GM23248 (cell line): ENCODE measurements at regions not wholly inside any gene's neighbourhood (a gene's known extent, or its start where the extent isn't known, plus 50 kb on each side); places are given as distances from the start of the nearest gene placed in this dataset.

Experiments
- DNase-seq: peaks from one replicate; pipeline ENCODE4 v3.0.0-alpha.2; 2015
- H2AFZ ChIP-seq: fragments of 200-600 bp; sonication (generic); 2 replicates; pipeline ENCODE4 v1.6.1; 2016; ENCODE audit warnings: antibody characterized with exemption
- H3F3A ChIP-seq: fragments of 200-600 bp; sonication (generic); 2 replicates; pipeline ENCODE4 v1.6.1; 2016; ENCODE audit warnings: mild to moderate bottlenecking, antibody characterized with exemption, mixed run types; ENCODE audit not compliant: insufficient read depth
- H3K27ac ChIP-seq: fragments of 200-600 bp; sonication (generic); 2 replicates; pipeline ENCODE4 v1.5.1; 2016; ENCODE audit warnings: mild to moderate bottlenecking
- H3K27me3 ChIP-seq: fragments of 200-600 bp; sonication (generic); replicated peaks from 2 replicates; pipeline ENCODE4 v1.6.1; 2016; ENCODE audit warnings: mild to moderate bottlenecking; ENCODE audit not compliant: insufficient read depth
- H3K36me3 ChIP-seq: fragments of 200-600 bp; sonication (generic); 2 replicates; pipeline ENCODE4 v1.6.1; 2016; ENCODE audit warnings: low read depth, mild to moderate bottlenecking
- H3K4me1 ChIP-seq: fragments of 200-600 bp; sonication (generic); 2 replicates; pipeline ENCODE4 v1.6.1; 2016; ENCODE audit warnings: mild to moderate bottlenecking; ENCODE audit not compliant: insufficient read depth
- H3K4me2 ChIP-seq: fragments of 200-600 bp; sonication (generic); one replicate; pipeline ENCODE4 v1.6.1; 2016; ENCODE audit warnings: mild to moderate bottlenecking; ENCODE audit not compliant: unreplicated experiment
- H3K4me3 ChIP-seq: fragments of 200-600 bp; sonication (generic); 2 replicates; pipeline ENCODE4 v1.5.1; 2016; ENCODE audit warnings: mild to moderate bottlenecking
- H3K79me2 ChIP-seq: fragments of 200-600 bp; sonication (generic); 2 replicates; pipeline ENCODE4 v1.6.1; 2016; ENCODE audit warnings: mild to moderate bottlenecking; ENCODE audit not compliant: insufficient read depth
- H3K9ac ChIP-seq: fragments of 200-600 bp; sonication (generic); 2 replicates; pipeline ENCODE4 v1.6.1; 2016; ENCODE audit warnings: mild to moderate bottlenecking
- H3K9me2 ChIP-seq: fragments of 200-600 bp; sonication (generic); 2 replicates; pipeline ENCODE4 v1.6.1; 2016; ENCODE audit warnings: mixed run types, mild to moderate bottlenecking, moderate library complexity; ENCODE audit not compliant: insufficient read depth
- H3K9me3 ChIP-seq: fragments of 200-600 bp; sonication (generic); one replicate; pipeline ENCODE4 v1.6.1; 2017; ENCODE audit warnings: low read depth
- H4K20me1 ChIP-seq: fragments of 200-600 bp; sonication (generic); 2 replicates; pipeline ENCODE4 v1.6.0; 2016; ENCODE audit not compliant: insufficient read depth
- EZH2 ChIP-seq: fragments of 200-600 bp; sonication (generic); IDR thresholded peaks from 2 replicates; pipeline ENCODE4 v1.6.1; 2018; ENCODE audit warnings: antibody characterized with exemption, mild to moderate bottlenecking; ENCODE audit not compliant: insufficient read depth, poor library complexity, severe bottlenecking
- EZH2phosphoT487 ChIP-seq: fragments of 200-600 bp; sonication (generic); IDR thresholded peaks from 2 replicates; pipeline ENCODE4 v1.6.1; 2018; ENCODE audit warnings: antibody characterized with exemption, moderate library complexity, mild to moderate bottlenecking, low read depth; ENCODE audit not compliant: insufficient read depth
- WGBS, 2 experiments: methylation state at CpG; one replicate each; pipeline ENCODE4 v1.1.6; 2015 to 2017; ENCODE audit warnings: low lambda C conversion rate in 2 of 2, low coverage in 1 of 2; ENCODE audit errors: missing lambda C conversion rate in 2 of 2; 5-methylcytosine and 5-hydroxymethylcytosine counted together
- in situ Hi-C: fragments of 300-500 bp; cut with MboI; formaldehyde crosslinking; loops from 2 replicates; pipeline ENCODE4 v1.15.0; 2020

GRCh38 chr3:184440151-184440550 is 60.3 kb downstream of the CHRD start:
- H3K4me2 ChIP-seq = no peak overlapping the region
- no peak for DNase-seq
- H4K20me1 ChIP-seq = no peaks in the 10 kb centered on the region
- 48 to 62% methylated on average over 4 of the region's 4 CpGs for WGBS, 2 experiments
- no peaks in the 10 kb centered on the region for H3K4me1 ChIP-seq
- H3K9me3 ChIP-seq = no peaks in the 10 kb centered on the region
- no peak overlapping the region for H2AFZ ChIP-seq
- no peak overlapping the region for H3K4me3 ChIP-seq
- in situ Hi-C loops = no loop called here
- H3K36me3 ChIP-seq = no peaks in the 10 kb centered on the region
- H3F3A ChIP-seq = no peaks in the 10 kb centered on the region
- no peak overlapping the region for H3K27ac ChIP-seq
- no peak overlapping the region for H3K9ac ChIP-seq
- H3K79me2 ChIP-seq = no peaks in the 10 kb centered on the region
- TF ChIP-seq EZH2phosphoT487 = no peak
- peaks cover 4% of the 10 kb centered on the region for H3K27me3 ChIP-seq
- H3K9me2 ChIP-seq = no peaks in the 10 kb centered on the region

DNA sequence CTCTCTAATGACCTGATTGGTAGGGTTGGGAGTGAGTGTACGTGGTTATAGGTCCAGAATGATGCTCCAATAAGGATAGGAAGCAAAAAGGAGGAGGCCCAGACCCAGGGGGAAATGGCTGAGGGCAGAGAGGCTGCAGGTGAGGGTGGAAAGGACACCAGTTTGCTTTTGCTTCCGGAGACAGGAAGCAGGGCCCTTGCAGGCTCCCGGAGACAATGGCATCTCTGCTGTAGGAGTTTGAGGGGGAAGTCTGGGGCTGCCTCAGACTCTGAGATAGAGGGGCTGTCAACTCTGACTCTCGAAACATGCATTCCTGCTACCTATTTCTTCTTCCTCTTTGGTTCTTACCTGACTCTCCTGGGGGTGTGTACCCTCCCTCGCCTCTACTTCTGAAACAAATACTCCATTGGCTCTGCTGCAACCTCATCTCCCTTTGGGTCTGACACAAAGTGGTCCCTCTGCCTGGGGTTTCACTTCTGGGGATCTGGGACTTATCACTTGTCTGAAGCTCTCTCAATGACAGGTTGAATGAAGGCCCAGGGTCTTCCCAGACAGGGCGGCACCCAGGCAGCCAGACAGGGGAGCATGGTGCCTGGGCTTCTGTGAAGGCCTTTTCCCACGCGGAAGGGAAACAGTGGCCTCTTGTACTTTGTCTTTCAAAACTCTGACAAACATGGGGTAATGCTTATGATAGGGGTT is 61.5 kb downstream of the CHRD start:
- TF ChIP-seq EZH2 = no peak
- no peak for TF ChIP-seq EZH2phosphoT487
- H3K9me2 ChIP-seq = no peaks in the 10 kb centered on the region
- no peaks in the 10 kb centered on the region for H3K4me1 ChIP-seq
- H2AFZ ChIP-seq = no peak overlapping the region
- 55 to 62% methylated on average over 8 of the region's 8 CpGs for WGBS, 2 experiments
- H4K20me1 ChIP-seq = no peaks in the 10 kb centered on the region
- no peak overlapping the region for H3K4me3 ChIP-seq
- H3K79me2 ChIP-seq = no peaks in the 10 kb centered on the region
- H3K36me3 ChIP-seq = no peaks in the 10 kb centered on the region
- no peak overlapping the region for H3K9ac ChIP-seq
- no peaks in the 10 kb centered on the region for H3K9me3 ChIP-seq
- no peak overlapping the region for H3K4me2 ChIP-seq
- in situ Hi-C loops = no loop called here
- no peak overlapping the region for H3K27ac ChIP-seq
- H3F3A ChIP-seq = no peaks in the 10 kb centered on the region
- H3K27me3 ChIP-seq = peaks cover 4% of the 10 kb centered on the region
- no peak for DNase-seq

DNA sequence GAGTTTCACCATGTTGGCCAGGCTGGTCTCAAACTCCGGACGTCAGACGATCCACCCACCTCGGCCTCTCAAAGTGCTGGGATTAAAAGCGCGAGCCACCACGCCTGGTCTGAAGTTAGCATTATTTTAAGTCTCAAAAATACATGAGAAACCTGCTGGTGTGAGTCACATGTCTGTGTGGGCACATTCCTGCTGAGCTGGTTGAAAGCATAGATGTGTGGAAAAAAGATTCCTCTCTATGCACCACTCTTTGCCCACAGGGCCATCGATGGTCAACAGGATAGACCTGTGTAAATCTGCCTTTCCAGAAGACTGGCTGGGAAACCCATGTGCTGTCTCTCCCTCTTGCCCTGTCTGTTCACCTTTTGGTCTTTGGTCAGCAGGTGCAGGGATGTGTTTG is 63.5 kb downstream of the CHRD start:
- H3K36me3 ChIP-seq = no peaks in the 10 kb centered on the region
- peaks cover 4% of the 10 kb centered on the region for H3K27me3 ChIP-seq
- no peaks in the 10 kb centered on the region for H3K79me2 ChIP-seq
- DNase-seq = peak; percentile 12
- no peak overlapping the region for H3K9ac ChIP-seq
- no peak for TF ChIP-seq EZH2
- no peak for TF ChIP-seq EZH2phosphoT487
- no peaks in the 10 kb centered on the region for H3K4me1 ChIP-seq
- in situ Hi-C loops = no loop called here
- no peak overlapping the region for H3K4me2 ChIP-seq
- 84 to 88% methylated on average over 8 of the region's 8 CpGs for WGBS, 2 experiments
- H3K9me2 ChIP-seq = no peaks in the 10 kb centered on the region
- no peak overlapping the region for H2AFZ ChIP-seq
- no peaks in the 10 kb centered on the region for H4K20me1 ChIP-seq
- H3K27ac ChIP-seq = no peak overlapping the region
- H3F3A ChIP-seq = no peaks in the 10 kb centered on the region
- no peaks in the 10 kb centered on the region for H3K9me3 ChIP-seq
- H3K4me3 ChIP-seq = no peak overlapping the region

GRCh38 chr3:184443831-184444230 is 64.0 kb downstream of the CHRD start:
- no peak overlapping the region for H3K9ac ChIP-seq
- no peaks in the 10 kb centered on the region for H3K9me3 ChIP-seq
- no peak overlapping the region for H3K4me2 ChIP-seq
- no peaks in the 10 kb centered on the region for H4K20me1 ChIP-seq
- H3K27ac ChIP-seq = no peak overlapping the region
- H3K4me3 ChIP-seq = no peak overlapping the region
- H3F3A ChIP-seq = no peaks in the 10 kb centered on the region; the same call in 1 of the 2 replicates
- TF ChIP-seq EZH2phosphoT487 (no peak), EZH2 (no peak)
- in situ Hi-C loops = no loop called here
- no peak overlapping the region for H2AFZ ChIP-seq
- H3K4me1 ChIP-seq = peaks cover 2% of the 10 kb centered on the region; the same call in 1 of the 2 replicates
- WGBS, 2 experiments = 80 to 86% methylated on average over 5 of the region's 5 CpGs
- no peaks in the 10 kb centered on the region for H3K36me3 ChIP-seq
- H3K27me3 ChIP-seq = peaks cover 4% of the 10 kb centered on the region
- no peaks in the 10 kb centered on the region for H3K9me2 ChIP-seq
- no peak for DNase-seq
- no peaks in the 10 kb centered on the region for H3K79me2 ChIP-seq
